Kidney (tissue), 13 donors: ENCODE measurements at regions not wholly inside any gene's neighbourhood (a gene's known extent, or its start where the extent isn't known, plus 50 kb on each side); places are given as distances from the start of the nearest gene placed in this dataset.

Experiments
- DNase-seq, 5 donors: peaks; one replicate each; pipeline ENCODE4 v3.0.0-alpha.2; 2013 to 2020
- FAIRE-seq: peaks from 2 replicates; lab custom pipeline; 2012; peaks lifted over from hg19 to GRCh38; lab: Jason Lieb, UNC
- H3K27ac ChIP-seq, 2 donors: one replicate each; pipeline ENCODE4 v1.7.0; 2013; ENCODE audit warnings: low read depth in 2 of 2, low read length in 2 of 2, inconsistent platforms in 1 of 2
- H3K27me3 ChIP-seq: one replicate; pipeline ENCODE4 v1.7.1; 2013; ENCODE audit warnings: low read length, inconsistent platforms; ENCODE audit not compliant: control insufficient read depth, insufficient read depth
- H3K36me3 ChIP-seq, 3 donors: one replicate each; pipeline versions ENCODE4 v1.7.0 to v1.7.1; 2013; ENCODE audit warnings: low read length in 3 of 3, control low read depth in 1 of 3, inconsistent platforms in 1 of 3; ENCODE audit not compliant: insufficient read depth in 3 of 3, control insufficient read depth in 2 of 3
- H3K4me1 ChIP-seq, 3 donors: one replicate each; pipeline versions ENCODE4 v1.7.0 to v1.7.1; 2013; ENCODE audit warnings: low read length in 3 of 3, inconsistent platforms in 1 of 3, low read depth in 1 of 3; ENCODE audit not compliant: control insufficient read depth in 2 of 3, insufficient read depth in 2 of 3
- H3K4me3 ChIP-seq, 3 donors: one replicate each; pipeline versions ENCODE4 v1.7.0 to v1.8.1; 2013; ENCODE audit warnings: low read length in 3 of 3, control low read depth in 1 of 3, inconsistent platforms in 1 of 3
- H3K9ac ChIP-seq, 3 donors: one replicate each; pipeline versions ENCODE4 v1.7.0 to v1.7.1; 2013; ENCODE audit warnings: low read length in 3 of 3, control low read depth in 1 of 3, inconsistent platforms in 1 of 3
- H3K9me3 ChIP-seq, 3 donors: one replicate each; pipeline versions ENCODE4 v1.7.0 to v1.7.1; 2013; ENCODE audit warnings: low read length in 3 of 3, control low read depth in 1 of 3, inconsistent platforms in 1 of 3; ENCODE audit not compliant: control insufficient read depth in 2 of 3, insufficient read depth in 1 of 3
- intact Hi-C: fragments of 100-400 bp; cut with DNase I; formaldehyde crosslinking; loops from one replicate; pipeline ENCODE4 v1.11.1; 2022
- TF ChIP-seq, protein P1 (sequence below): IDR thresholded peaks from 3 replicates; pipeline ENCODE4 v1.5.1; 2012; ENCODE audit warnings: mild to moderate bottlenecking, moderate library complexity, borderline replicate concordance; ENCODE audit not compliant: insufficient read depth; ENCODE audit errors: extremely low read depth
- donor health status: control.
- donor health status: control.
- donor health status: control.
- donor health status: control.
- donor health status: control.
- donor health status: DM: yes; HTN: yes; CAD: no.
- donor health status: Normal renal cell carcinoma (clear cell type).

DNA sequence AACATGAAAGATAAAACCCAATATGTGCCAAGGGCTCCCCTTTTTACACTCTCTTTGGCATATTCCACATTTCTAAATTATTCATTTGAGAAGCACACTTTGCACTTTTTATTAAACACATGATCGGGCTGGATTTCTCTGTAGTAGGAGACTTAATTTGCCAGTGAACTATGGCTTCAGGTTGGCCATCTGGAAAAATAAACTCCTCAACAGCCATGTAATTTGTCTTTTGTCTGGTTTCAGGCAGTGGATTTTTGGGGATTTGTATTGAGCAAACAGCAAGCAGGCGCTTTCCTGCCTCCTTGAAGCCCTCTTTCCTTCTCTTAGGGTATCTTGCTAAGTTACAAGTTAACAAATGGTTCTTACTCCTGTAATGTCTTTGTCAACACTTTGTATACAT, 73.0 kb upstream of the DMRTA1 start:
- Histone ChIP-seq H3K4me3 (no peak overlapping the region), H3K27me3 (no peaks in the 10 kb centered on the region), H3K9ac (no peak overlapping the region), H3K4me1 (no peaks in the 10 kb centered on the region), H3K36me3 (no peaks in the 10 kb centered on the region), H3K27ac (no peak overlapping the region), H3K9me3 (peaks cover 0 to 3% (median 0%) of the 10 kb centered on the region in 3 donors)
- peak in 1 of 5 donors; percentile 2 for DNase-seq
- TF ChIP-seq, protein P1, sequence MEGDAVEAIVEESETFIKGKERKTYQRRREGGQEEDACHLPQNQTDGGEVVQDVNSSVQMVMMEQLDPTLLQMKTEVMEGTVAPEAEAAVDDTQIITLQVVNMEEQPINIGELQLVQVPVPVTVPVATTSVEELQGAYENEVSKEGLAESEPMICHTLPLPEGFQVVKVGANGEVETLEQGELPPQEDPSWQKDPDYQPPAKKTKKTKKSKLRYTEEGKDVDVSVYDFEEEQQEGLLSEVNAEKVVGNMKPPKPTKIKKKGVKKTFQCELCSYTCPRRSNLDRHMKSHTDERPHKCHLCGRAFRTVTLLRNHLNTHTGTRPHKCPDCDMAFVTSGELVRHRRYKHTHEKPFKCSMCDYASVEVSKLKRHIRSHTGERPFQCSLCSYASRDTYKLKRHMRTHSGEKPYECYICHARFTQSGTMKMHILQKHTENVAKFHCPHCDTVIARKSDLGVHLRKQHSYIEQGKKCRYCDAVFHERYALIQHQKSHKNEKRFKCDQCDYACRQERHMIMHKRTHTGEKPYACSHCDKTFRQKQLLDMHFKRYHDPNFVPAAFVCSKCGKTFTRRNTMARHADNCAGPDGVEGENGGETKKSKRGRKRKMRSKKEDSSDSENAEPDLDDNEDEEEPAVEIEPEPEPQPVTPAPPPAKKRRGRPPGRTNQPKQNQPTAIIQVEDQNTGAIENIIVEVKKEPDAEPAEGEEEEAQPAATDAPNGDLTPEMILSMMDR, result no peak
- intact Hi-C loops, result no loop called here
- no peak for FAIRE-seq

DNA sequence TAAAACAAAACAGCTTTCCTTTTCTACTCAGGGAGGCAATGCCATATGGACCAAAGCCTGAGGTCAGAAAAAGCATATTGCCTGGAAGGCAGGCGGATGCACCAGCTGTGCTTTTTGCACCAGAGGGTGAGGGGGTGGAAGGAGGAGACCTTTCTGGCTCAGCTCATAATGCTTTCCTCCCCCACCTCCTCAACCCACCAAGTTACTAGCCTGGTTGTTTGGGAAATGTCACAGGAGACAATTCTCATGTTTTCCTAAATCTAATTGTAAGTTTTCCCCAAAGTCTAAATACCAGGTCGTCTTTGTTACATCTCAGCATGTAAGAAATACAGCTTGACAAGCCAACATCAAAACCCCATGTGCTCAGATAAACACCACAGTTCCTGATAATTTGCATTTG, 72.6 kb upstream of the DMRTA1 start:
- Histone ChIP-seq H3K4me1 (no peaks in the 10 kb centered on the region), H3K9me3 (peaks cover 0 to 3% (median 0%) of the 10 kb centered on the region in 3 donors), H3K9ac (no peak overlapping the region), H3K27me3 (no peaks in the 10 kb centered on the region), H3K27ac (no peak overlapping the region), H3K4me3 (no peak overlapping the region), H3K36me3 (no peaks in the 10 kb centered on the region)
- FAIRE-seq, result no peak
- DNase-seq, result peak in 4 of 5 donors; percentile 12 to 52 (median 32)
- intact Hi-C loops, result no loop called here
- TF ChIP-seq, protein P1, result no peak

DNA sequence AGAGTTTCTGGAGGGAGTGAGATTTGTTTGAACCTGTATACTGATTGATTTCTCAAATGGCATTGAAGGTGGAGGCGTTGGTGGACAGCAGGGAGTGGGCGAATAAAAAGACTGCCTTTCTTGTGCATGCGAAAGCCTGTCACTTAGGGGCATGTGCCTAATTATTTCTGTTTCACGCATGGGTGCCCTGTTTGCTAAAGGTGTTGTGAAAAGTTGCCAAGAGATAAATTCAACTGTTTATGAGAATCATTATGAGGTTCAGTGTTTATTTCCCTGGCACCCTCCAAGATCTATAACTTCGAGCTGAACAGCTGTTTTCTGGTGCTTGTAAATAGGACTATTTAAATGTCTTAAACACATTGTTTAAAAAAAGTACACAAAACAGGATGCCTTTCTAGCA, 67.4 kb upstream of the DMRTA1 start:
- DNase-seq, result peak in 2 of 5 donors; percentile 14 to 38
- H3K9me3 ChIP-seq, result no peaks in the 10 kb centered on the region
- intact Hi-C loops, result no loop called here
- no peaks in the 10 kb centered on the region for H3K4me1 ChIP-seq
- H3K9ac ChIP-seq, result no peak overlapping the region
- no peaks in the 10 kb centered on the region for H3K27me3 ChIP-seq
- no peak overlapping the region for H3K27ac ChIP-seq
- no peak overlapping the region for H3K4me3 ChIP-seq
- TF ChIP-seq, protein P1, result no peak
- no peak for FAIRE-seq
- H3K36me3 ChIP-seq, result no peaks in the 10 kb centered on the region

DNA sequence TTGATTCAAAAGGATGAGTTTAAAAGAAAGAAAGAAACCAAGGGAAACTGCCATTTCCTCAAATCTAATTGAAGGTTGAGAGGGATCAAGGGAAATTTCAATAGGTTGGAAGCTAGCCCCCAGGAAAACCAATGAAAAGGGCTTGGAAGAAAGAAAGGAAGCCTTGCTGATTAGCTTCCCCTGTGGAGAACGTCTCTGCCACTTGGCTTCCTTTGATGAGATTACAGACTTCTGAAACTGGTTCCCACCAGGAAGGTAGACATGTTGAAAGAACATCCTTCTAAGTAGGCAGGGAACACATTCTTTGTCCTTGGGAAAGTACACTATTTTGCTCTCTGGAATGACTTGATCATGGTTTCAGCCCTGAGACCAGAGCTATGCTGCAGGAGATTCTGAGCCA, 65.5 kb upstream of the DMRTA1 start:
- Histone ChIP-seq H3K9me3 (no peaks in the 10 kb centered on the region), H3K36me3 (no peaks in the 10 kb centered on the region), H3K9ac (no peak overlapping the region), H3K27me3 (no peaks in the 10 kb centered on the region), H3K4me1 (no peaks in the 10 kb centered on the region), H3K27ac (no peak overlapping the region), H3K4me3 (no peak overlapping the region)
- TF ChIP-seq, protein P1, result no peak
- no peak for FAIRE-seq
- no peak for DNase-seq
- intact Hi-C loops, result no loop called here
